ENCODE measurements at regions not wholly inside any gene's neighbourhood (a gene's known extent, or its start where the extent isn't known, plus 50 kb on each side); places are given as distances from the start of the nearest gene placed in this dataset.

- DNase-seq, result no peak
- H3K9me3 ChIP-seq (ENCODE audit: low read length), result no peaks in the 10 kb centered on the region
- no peak overlapping the region for H3K9ac ChIP-seq (ENCODE audit: low read length)
- H3K79me2 ChIP-seq (ENCODE audit: low read length), result no peaks in the 10 kb centered on the region
- no TSS peak for BruUV-seq (replicated peaks)
- no peak overlapping the region for H3K4me2 ChIP-seq (ENCODE audit: low read length)
- ATAC-seq, result no peak
- H3K4me3 ChIP-seq (ENCODE audit: low read length), result no peak overlapping the region
- no peak overlapping the region for H3K27ac ChIP-seq (ENCODE audit: low read length)
- intact Hi-C loops (cut with micrococcal nuclease), result no loop called here
- no peaks in the 10 kb centered on the region for H4K20me1 ChIP-seq (ENCODE audit: low read length)
- TF ChIP-seq CTCF (conservative IDR thresholded peaks at IDR 0.05; ENCODE audit: low read depth, low read length), result no peak
- no peak for TF ChIP-seq EZH2phosphoT487 (IDR thresholded peaks at IDR 0.05; ENCODE audit: borderline replicate concordance, low read length)
- TF ChIP-seq EZH2 (IDR thresholded peaks at IDR 0.05; ENCODE audit: low read length, unreplicated experiment), result no peak
- no peaks in the 10 kb centered on the region for H3K9me2 ChIP-seq (replicated peaks; ENCODE audit: low read length)
- no peaks in the 10 kb centered on the region for H3F3A ChIP-seq (ENCODE audit: low read length, unreplicated experiment)
- no peak overlapping the region for H2AFZ ChIP-seq (ENCODE audit: low read length)
- ChIA-PET POLR2A (ENCODE audit: unreplicated experiment) (no interaction called here), CTCF (no interaction called here)
- H3K4me1 ChIP-seq (ENCODE audit: insufficient read depth, low read length), result peaks cover 28% of the 10 kb centered on the region
- no peaks in the 10 kb centered on the region for H3K27me3 ChIP-seq (ENCODE audit: low read length)
- no peaks in the 10 kb centered on the region for H3K36me3 ChIP-seq (ENCODE audit: low read depth, low read length)
Observed at GRCh38 chr5:6222899-6223298, 155.4 kb downstream of the MED10 start.

GRCh38 chr5:6222121-6222520, 156.2 kb downstream of the MED10 start:
- Histone ChIP-seq H2AFZ (ENCODE audit: low read length) (no peak overlapping the region), H3F3A (ENCODE audit: low read length, unreplicated experiment) (no peaks in the 10 kb centered on the region), H3K4me2 (ENCODE audit: low read length) (no peak overlapping the region), H3K79me2 (ENCODE audit: low read length) (no peaks in the 10 kb centered on the region), H3K4me3 (ENCODE audit: low read length) (no peak overlapping the region), H4K20me1 (ENCODE audit: low read length) (no peaks in the 10 kb centered on the region), H3K36me3 (ENCODE audit: low read depth, low read length) (no peaks in the 10 kb centered on the region), H3K9me3 (ENCODE audit: low read length) (no peaks in the 10 kb centered on the region), H3K4me1 (ENCODE audit: insufficient read depth, low read length) (peaks cover 20% of the 10 kb centered on the region), H3K27me3 (ENCODE audit: low read length) (no peaks in the 10 kb centered on the region), H3K9ac (ENCODE audit: low read length) (no peak overlapping the region), H3K9me2 (replicated peaks; ENCODE audit: low read length) (no peaks in the 10 kb centered on the region), H3K27ac (ENCODE audit: low read length) (no peak overlapping the region)
- BruUV-seq (replicated peaks), result no TSS peak
- POLR2A ChIA-PET (ENCODE audit: unreplicated experiment), result no interaction called here
- intact Hi-C loops (cut with micrococcal nuclease), result no loop called here
- CTCF ChIA-PET, result no interaction called here
- no peak for DNase-seq
- no peak for ATAC-seq
- TF ChIP-seq EZH2phosphoT487 (IDR thresholded peaks at IDR 0.05; ENCODE audit: borderline replicate concordance, low read length) (no peak), EZH2 (IDR thresholded peaks at IDR 0.05; ENCODE audit: low read length, unreplicated experiment) (no peak), CTCF (conservative IDR thresholded peaks at IDR 0.05; ENCODE audit: low read depth, low read length) (no peak)

- no peak for TF ChIP-seq EZH2 (IDR thresholded peaks at IDR 0.05; ENCODE audit: low read length, unreplicated experiment)
- TF ChIP-seq CTCF (conservative IDR thresholded peaks at IDR 0.05; ENCODE audit: low read depth, low read length), result no peak
- TF ChIP-seq EZH2phosphoT487 (IDR thresholded peaks at IDR 0.05; ENCODE audit: borderline replicate concordance, low read length), result no peak
- Histone ChIP-seq H3K79me2 (ENCODE audit: low read length) (no peaks in the 10 kb centered on the region), H3K36me3 (ENCODE audit: low read depth, low read length) (no peaks in the 10 kb centered on the region), H4K20me1 (ENCODE audit: low read length) (no peaks in the 10 kb centered on the region), H3K27ac (ENCODE audit: low read length) (no peak overlapping the region), H3K9ac (ENCODE audit: low read length) (no peak overlapping the region), H3K4me3 (ENCODE audit: low read length) (no peak overlapping the region), H3K4me2 (ENCODE audit: low read length) (no peak overlapping the region), H3K27me3 (ENCODE audit: low read length) (no peaks in the 10 kb centered on the region), H3K4me1 (ENCODE audit: insufficient read depth, low read length) (peaks cover 11% of the 10 kb centered on the region), H3K9me2 (replicated peaks; ENCODE audit: low read length) (no peaks in the 10 kb centered on the region), H3F3A (ENCODE audit: low read length, unreplicated experiment) (no peaks in the 10 kb centered on the region), H3K9me3 (ENCODE audit: low read length) (no peaks in the 10 kb centered on the region), H2AFZ (ENCODE audit: low read length) (no peak overlapping the region)
- intact Hi-C loops (cut with micrococcal nuclease), result no loop called here
- no peak for ATAC-seq
- no peak for DNase-seq
- ChIA-PET CTCF (no interaction called here), POLR2A (ENCODE audit: unreplicated experiment) (no interaction called here)
- BruUV-seq (replicated peaks), result no TSS peak
Observed at GRCh38 chr5:6221141-6221626, 157.2 kb downstream of the MED10 start.

Data from PC-3 (cell line).